ENCODE measurements at regions not wholly inside any gene's neighbourhood (a gene's known extent, or its start where the extent isn't known, plus 50 kb on each side); places are given as distances from the start of the nearest gene placed in this dataset.

DNA sequence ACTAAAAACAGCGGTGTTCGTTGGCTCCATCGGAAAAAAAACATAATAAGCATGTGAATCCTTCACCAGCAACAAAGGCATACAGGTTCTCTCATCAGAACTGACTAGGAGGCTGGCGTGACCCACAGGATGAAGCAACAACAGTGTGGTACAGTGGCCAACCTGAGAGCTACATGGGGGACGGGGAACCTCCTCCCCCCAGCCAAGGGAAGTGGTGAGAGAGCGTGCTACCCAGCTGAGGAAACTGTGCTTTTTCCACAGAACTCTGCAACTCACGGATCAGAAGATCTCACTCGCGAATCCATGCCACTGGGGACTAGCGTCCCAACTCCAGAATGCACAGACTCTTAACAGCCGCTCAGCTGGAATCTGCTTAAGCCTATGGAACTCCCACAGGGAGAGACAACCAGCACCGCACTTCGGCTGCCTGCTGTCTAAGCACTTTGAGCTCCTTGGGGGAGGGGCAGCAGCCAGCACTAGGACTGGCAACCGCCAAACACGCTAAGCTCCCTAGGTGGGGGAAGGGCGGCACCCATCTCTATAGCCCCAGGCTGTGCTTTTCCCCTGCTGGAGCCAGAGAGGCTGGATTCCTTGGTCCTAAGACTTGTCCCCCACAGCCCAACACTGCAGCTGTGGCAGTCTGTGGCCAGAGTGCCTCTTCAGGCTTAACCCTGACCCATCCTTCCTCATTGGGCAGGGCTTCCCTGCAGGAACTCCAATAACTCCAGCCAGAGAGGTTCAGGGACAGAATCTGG lies 538.3 kb upstream of the BTBD3 start:
- H2BK15ac ChIP-seq (ENCODE audit: low read length), result no peak overlapping the region
- no peaks in the 10 kb centered on the region for H3K79me2 ChIP-seq (ENCODE audit: control insufficient read depth in 1 of 2, insufficient read depth in 2 of 2, low read length in 2 of 2)
- H3K14ac ChIP-seq (ENCODE audit: insufficient read length), result no peak overlapping the region
- H4K5ac ChIP-seq (ENCODE audit: insufficient read length, low read depth, low read length), result peak overlapping the region; percentile 34
- peaks cover 0 to 3% of the 10 kb centered on the region in 2 experiments; a peak in 2 of 4 replicates for H3K9me3 ChIP-seq (ENCODE audit: insufficient read depth in 2 of 2, low read depth in 1 of 2, low read length in 1 of 2)
- H3K4ac ChIP-seq (replicated peaks; ENCODE audit: insufficient read length, low read depth, low read length), result no peak overlapping the region
- H2AK5ac ChIP-seq (ENCODE audit: low read depth, low read length), result no peak overlapping the region
- ChIA-PET CTCF (ENCODE audit: partially characterized antibody) (interaction anchor here (0.6 to 1.1 kb wide), 2 partner anchors 9 to 1893 kb away, joined by 3 to 5 read pairs; no protein-coding TSS in a partner anchor), POLR2A (ENCODE audit: partially characterized antibody) (interaction anchor here (0.7 kb wide), 1 partner anchor 12 kb away, joined by 3 read pairs; no protein-coding TSS in a partner anchor)
- peak overlapping the region; percentile 97 for H2BK20ac ChIP-seq (ENCODE audit: low read length)
- no peak overlapping the region for H3K23ac ChIP-seq (ENCODE audit: insufficient read length)
- H3K27me3 ChIP-seq (replicated peaks in 1 of 4; ENCODE audit: control insufficient read depth in 3 of 4, extremely low read depth in 1 of 4, insufficient read depth in 3 of 4, low read length in 3 of 4), result no peaks in the 10 kb centered on the region
- H3K9ac ChIP-seq (replicated peaks in 1 of 4; ENCODE audit: extremely low read depth in 1 of 4, low read depth in 3 of 4, low read length in 3 of 4), result peak overlapping the region in 2 of 4 experiments; percentile 25 to 30; a peak in 3 of 7 replicates
- FAIRE-seq (no peak), DNase-seq (ENCODE audit: low read depth in 1 of 2, low spot score in 2 of 2) (peak; percentile 73 to 80)
- H2BK120ac ChIP-seq (replicated peaks; ENCODE audit: low read depth, low read length), result peak overlapping the region; percentile 91
- H2BK12ac ChIP-seq (ENCODE audit: low read depth, low read length), result peak overlapping the region; percentile 99
- peak overlapping the region; percentile 93 for H2BK5ac ChIP-seq (ENCODE audit: low read depth, low read length)
- H3K79me1 ChIP-seq (ENCODE audit: low read depth, low read length), result no peaks in the 10 kb centered on the region
- no peaks in the 10 kb centered on the region for H4K20me1 ChIP-seq (replicated peaks in 1 of 2; ENCODE audit: control insufficient read depth in 1 of 2, insufficient read depth in 2 of 2, low read length in 2 of 2)
- H3K4me2 ChIP-seq (ENCODE audit: insufficient read depth in 1 of 2, low read depth in 2 of 2, low read length in 2 of 2), result peak overlapping the region; percentile 61 to 67
- peaks cover 5 to 18% (median 9%) of the 10 kb centered on the region in 4 experiments for H3K4me1 ChIP-seq (replicated peaks in 1 of 4; ENCODE audit: control insufficient read depth in 3 of 4, insufficient read depth in 4 of 4, low read length in 3 of 4)
- peak overlapping the region; percentile 100 for H2AFZ ChIP-seq (ENCODE audit: low read length)
- peak overlapping the region; percentile 5 for H3K56ac ChIP-seq (replicated peaks; ENCODE audit: insufficient read length, low read depth, low read length)
- peaks cover 2% of the 10 kb centered on the region; the same call in 1 of the 2 replicates for H3K23me2 ChIP-seq (ENCODE audit: low read depth, low read length)
- H3K18ac ChIP-seq (ENCODE audit: extremely low read depth, low read length), result peak overlapping the region; percentile 96
- peak overlapping the region; percentile 65 for H3K27ac ChIP-seq (ENCODE audit: low read depth, low read length)
- peak overlapping the region; percentile 63; the same call in 1 of the 2 replicates for H4K8ac ChIP-seq (ENCODE audit: extremely low read depth, insufficient read depth, low read length)
- H4K91ac ChIP-seq (replicated peaks; ENCODE audit: insufficient read length, low read length), result peak overlapping the region; percentile 95
- peak overlapping the region in 3 of 4 experiments; percentile 0 to 49 (median 14); a peak in 5 of 8 replicates for H3K4me3 ChIP-seq (ENCODE audit: extremely low read depth in 1 of 4, insufficient read depth in 2 of 4, low read depth in 3 of 4, low read length in 4 of 4)
- 51% methylated on average over 16 of the region's 16 CpGs; no CpG with 5 or more reads in 1 of the 2 experiments for WGBS, 2 experiments (ENCODE audit: extremely low coverage in 1 of 2, insufficient coverage in 1 of 2, insufficient read length in 1 of 2, insufficient replicate concordance in 2 of 2, low coverage in 1 of 2, low lambda C conversion rate in 2 of 2, missing lambda C conversion rate in 1 of 2)
- H3K36me3 ChIP-seq (ENCODE audit: control insufficient read depth in 2 of 4, insufficient read depth in 4 of 4, low read length in 3 of 4), result no peaks in the 10 kb centered on the region; a peak in 2 of 8 replicates
- TF ChIP-seq RAD21 (IDR thresholded peaks at IDR 0.05 in 1 of 2, conservative IDR thresholded peaks at IDR 0.05 in 1 of 2; ENCODE audit: low read depth in 2 of 2, low read length in 2 of 2) (peak; percentile 15 to 39; a peak in 2 of 4 replicates), FOSL1 (IDR thresholded peaks at IDR 0.05; ENCODE audit: insufficient read depth, low read depth, low read length) (no peak), MAFK (IDR thresholded peaks at IDR 0.05; ENCODE audit: low read depth, low read length) (no peak; the same call in 1 of the 2 replicates), RFX5 (IDR thresholded peaks at IDR 0.05; ENCODE audit: borderline replicate concordance, low read depth, low read length) (no peak)

Data from H1 (cell line).